ENCODE measurements at regions not wholly inside any gene's neighbourhood (a gene's known extent, or its start where the extent isn't known, plus 50 kb on each side); places are given as distances from the start of the nearest gene placed in this dataset.

DNA sequence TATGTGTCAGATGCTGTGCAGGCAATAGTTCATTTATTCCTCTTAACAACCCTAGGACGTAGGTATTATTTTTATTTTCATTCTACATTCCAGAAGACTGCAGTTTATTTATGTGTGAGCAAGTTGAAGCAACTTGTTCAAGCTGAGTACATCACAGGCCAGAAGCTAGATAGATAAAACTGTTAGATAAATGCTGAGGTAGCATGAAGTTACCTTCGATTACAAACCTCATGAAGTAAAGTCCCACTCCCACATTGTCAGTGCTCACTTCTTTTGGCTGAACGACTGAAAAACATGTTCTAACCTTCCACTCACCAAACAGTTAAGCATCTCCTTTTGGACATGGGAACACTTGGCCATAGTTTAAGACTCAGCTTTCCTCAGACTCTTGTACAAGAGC lies 439.2 kb downstream of the TNS1 start:
- TF ChIP-seq POLR2A (IDR thresholded peaks at IDR 0.05) (no peak), EP300 (IDR thresholded peaks at IDR 0.05) (no peak), POLR2AphosphoS5 (IDR thresholded peaks at IDR 0.05) (no peak)
- TF ChIP-seq, protein P1, sequence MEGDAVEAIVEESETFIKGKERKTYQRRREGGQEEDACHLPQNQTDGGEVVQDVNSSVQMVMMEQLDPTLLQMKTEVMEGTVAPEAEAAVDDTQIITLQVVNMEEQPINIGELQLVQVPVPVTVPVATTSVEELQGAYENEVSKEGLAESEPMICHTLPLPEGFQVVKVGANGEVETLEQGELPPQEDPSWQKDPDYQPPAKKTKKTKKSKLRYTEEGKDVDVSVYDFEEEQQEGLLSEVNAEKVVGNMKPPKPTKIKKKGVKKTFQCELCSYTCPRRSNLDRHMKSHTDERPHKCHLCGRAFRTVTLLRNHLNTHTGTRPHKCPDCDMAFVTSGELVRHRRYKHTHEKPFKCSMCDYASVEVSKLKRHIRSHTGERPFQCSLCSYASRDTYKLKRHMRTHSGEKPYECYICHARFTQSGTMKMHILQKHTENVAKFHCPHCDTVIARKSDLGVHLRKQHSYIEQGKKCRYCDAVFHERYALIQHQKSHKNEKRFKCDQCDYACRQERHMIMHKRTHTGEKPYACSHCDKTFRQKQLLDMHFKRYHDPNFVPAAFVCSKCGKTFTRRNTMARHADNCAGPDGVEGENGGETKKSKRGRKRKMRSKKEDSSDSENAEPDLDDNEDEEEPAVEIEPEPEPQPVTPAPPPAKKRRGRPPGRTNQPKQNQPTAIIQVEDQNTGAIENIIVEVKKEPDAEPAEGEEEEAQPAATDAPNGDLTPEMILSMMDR (IDR thresholded peaks at IDR 0.05): no peak
